ENCODE measurements at regions not wholly inside any gene's neighbourhood (a gene's known extent, or its start where the extent isn't known, plus 50 kb on each side); places are given as distances from the start of the nearest gene placed in this dataset.

- H3K9me3 ChIP-seq: no peaks in the 10 kb centered on the region
- H3K27ac ChIP-seq: no peak overlapping the region
- TF ChIP-seq CTCF (IDR thresholded peaks at IDR 0.05): no peak
- 84 to 85% methylated on average over 3 of the region's 3 CpGs for WGBS, 2 donors
- no peaks in the 10 kb centered on the region for H3K36me3 ChIP-seq
- FAIRE-seq (no peak), DNase-seq (no peak), ATAC-seq (no peak)
- no peaks in the 10 kb centered on the region for H3K4me1 ChIP-seq
- no peaks in the 10 kb centered on the region for H3K27me3 ChIP-seq
- intact Hi-C loops (cut with DNase I): no loop called here
- H3K4me3 ChIP-seq: no peak overlapping the region
Measured at GRCh38 chr7:131792311-131792710, 235.9 kb upstream of the PODXL start.

DNA sequence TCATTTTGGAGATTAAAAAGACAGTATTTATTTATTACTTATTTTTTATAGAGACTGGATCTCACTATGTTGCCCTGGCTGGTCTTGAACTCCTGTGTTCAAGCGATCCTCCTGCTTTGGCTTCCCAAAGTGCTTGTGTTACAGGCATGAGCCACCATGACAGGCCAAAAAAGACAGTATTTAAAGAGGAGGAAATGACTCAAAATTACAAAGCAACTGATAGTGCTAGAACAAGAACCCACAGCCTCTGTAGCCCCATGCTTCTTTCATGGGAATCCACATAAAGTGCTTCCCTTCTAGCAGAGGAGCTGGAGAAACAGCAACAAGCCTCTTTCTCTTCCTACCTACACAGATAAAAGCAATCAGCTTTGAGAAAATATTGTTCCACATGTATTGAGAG, 230.7 kb upstream of the PODXL start:
- no peak overlapping the region for H3K27ac ChIP-seq
- H3K9me3 ChIP-seq: no peaks in the 10 kb centered on the region
- H3K36me3 ChIP-seq: no peaks in the 10 kb centered on the region
- WGBS, 2 donors: 91% methylated on average over 1 of the region's 1 CpG
- TF ChIP-seq CTCF (IDR thresholded peaks at IDR 0.05): no peak
- H3K4me3 ChIP-seq: no peak overlapping the region
- ATAC-seq (no peak), FAIRE-seq (no peak), DNase-seq (no peak)
- peaks cover 0 to 3% (median 0%) of the 10 kb centered on the region in 4 donors for H3K27me3 ChIP-seq
- intact Hi-C loops (cut with DNase I): no loop called here
- no peaks in the 10 kb centered on the region for H3K4me1 ChIP-seq

GRCh38 chr7:131786204-131786603, 229.8 kb upstream of the PODXL start:
- Histone ChIP-seq H3K4me3 (no peak overlapping the region), H3K4me1 (no peaks in the 10 kb centered on the region), H3K9me3 (no peaks in the 10 kb centered on the region), H3K36me3 (no peaks in the 10 kb centered on the region), H3K27ac (no peak overlapping the region), H3K27me3 (peaks cover 0 to 3% (median 0%) of the 10 kb centered on the region in 4 donors)
- 28 to 37% methylated on average over 2 of the region's 2 CpGs for WGBS, 2 donors
- intact Hi-C loops (cut with DNase I): no loop called here
- ATAC-seq (no peak), FAIRE-seq (no peak), DNase-seq (no peak)
- no peak for TF ChIP-seq CTCF (IDR thresholded peaks at IDR 0.05)

GRCh38 chr7:131778601-131779000, 222.2 kb upstream of the PODXL start:
- TF ChIP-seq CTCF (IDR thresholded peaks at IDR 0.05): no peak
- intact Hi-C loops (cut with DNase I): no loop called here

DNA sequence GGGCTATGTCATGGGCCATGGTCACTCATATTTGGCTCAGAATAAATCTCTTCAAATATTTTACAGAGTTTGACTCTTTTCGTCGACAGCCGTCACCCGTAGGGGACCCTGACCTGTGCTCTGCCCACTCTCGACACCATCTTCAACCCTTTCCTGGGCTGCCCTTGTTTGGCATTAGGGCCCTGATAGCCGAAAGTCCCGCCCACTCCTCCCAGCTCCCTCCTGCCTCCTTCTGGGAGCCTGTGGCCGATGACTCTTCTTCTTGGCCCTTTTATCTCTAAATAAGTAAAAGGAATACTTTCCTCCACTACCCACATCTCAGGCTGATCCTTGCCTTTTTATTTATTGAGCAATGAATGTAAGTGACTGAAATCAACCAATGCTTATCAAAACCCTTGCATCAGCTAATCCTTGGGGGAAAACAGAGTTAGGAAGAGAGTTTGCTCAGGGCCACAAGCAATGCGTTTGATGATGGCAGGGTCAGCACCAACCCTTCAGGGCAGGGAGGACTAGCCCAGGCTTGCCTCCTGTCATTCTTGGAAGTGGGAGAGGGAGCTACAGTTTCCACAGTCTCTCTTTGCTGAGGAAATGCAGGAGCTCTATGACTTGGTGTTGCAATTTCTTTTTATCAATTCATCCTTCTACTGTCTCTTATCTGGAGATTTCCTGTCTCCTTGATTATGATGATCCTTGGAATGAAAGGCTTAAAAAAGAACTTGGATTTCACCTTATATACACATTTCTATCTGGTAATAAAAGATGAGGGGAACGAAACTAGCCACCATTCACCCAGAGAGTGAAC, 218.2 kb upstream of the PODXL start:
- no peaks in the 10 kb centered on the region for H3K36me3 ChIP-seq
- no peaks in the 10 kb centered on the region for H3K9me3 ChIP-seq
- 65 to 66% methylated on average over 10 of the region's 10 CpGs for WGBS, 2 donors
- H3K27ac ChIP-seq: no peak overlapping the region
- no peaks in the 10 kb centered on the region for H3K4me1 ChIP-seq
- ATAC-seq: no peak
- FAIRE-seq: no peak
- no peaks in the 10 kb centered on the region for H3K27me3 ChIP-seq
- DNase-seq: no peak
- no peak for TF ChIP-seq CTCF (IDR thresholded peaks at IDR 0.05)
- intact Hi-C loops (cut with DNase I): no loop called here
- no peak overlapping the region for H3K4me3 ChIP-seq

More at GRCh38 chr7:131778601-131779000, 222.2 kb upstream of the PODXL start:
- H3K27ac ChIP-seq: no peak overlapping the region
- 81 to 86% methylated on average over 2 of the region's 2 CpGs for WGBS, 2 donors
- DNase-seq (no peak), FAIRE-seq (no peak), ATAC-seq (no peak)
- no peak overlapping the region for H3K4me3 ChIP-seq
- no peaks in the 10 kb centered on the region for H3K4me1 ChIP-seq
- no peaks in the 10 kb centered on the region for H3K27me3 ChIP-seq
- H3K9me3 ChIP-seq: no peaks in the 10 kb centered on the region
- H3K36me3 ChIP-seq: no peaks in the 10 kb centered on the region

All from pancreas (tissue), 10 donors.